HCT116 (cell line): ENCODE measurements at regions not wholly inside any gene's neighbourhood (a gene's known extent, or its start where the extent isn't known, plus 50 kb on each side); places are given as distances from the start of the nearest gene placed in this dataset. TPM values are rescaled to one million over a fixed set of nuclear protein-coding genes. Genes with fewer than 3 reads are reported as not detected.

ENCODE experiments used
- ATAC-seq: fragments of 200-7000 bp; cut with Tn5 transposase; 2 replicates; pipeline ENCODE4 v1.9.1; 2020; ENCODE audit warnings: mild to moderate bottlenecking, moderate library complexity
- BruUV-seq: library from RNA; stranded (reverse); fragments of 400-500 nt; replicated peaks from 2 replicates; lab custom pipeline; 2021; lab: Mats Ljungman, UMichigan
- CTCF ChIA-PET: fragments of 300-600 bp; sonication (Branson Sonifier 250); formaldehyde crosslinking; loops from one replicate; lab custom pipeline; 2021; ENCODE audit warnings: antibody characterized with exemption; lab: Charles Lee
- POLR2A ChIA-PET: fragments of 300-600, 350-600 bp; sonication (Branson Sonifier 250); formaldehyde crosslinking; loops from one replicate; lab custom pipeline; 2021; ENCODE audit warnings: antibody characterized with exemption; lab: Charles Lee
- RAD21 ChIA-PET, 2 experiments: fragments of 300-600 bp; sonication (Branson Sonifier 250); formaldehyde crosslinking; loops; one replicate each; lab custom pipeline; 2023; ENCODE audit warnings: low total read pairs in 2 of 2; ENCODE audit not compliant: uncharacterized antibody in 2 of 2, unreplicated experiment in 2 of 2, low non-redundant PET in 1 of 2; lab: Charles Lee
- DNase-seq: peaks from one replicate; pipeline ENCODE4 v3.0.0-alpha.2; 2010; ENCODE audit warnings: low read depth, low spot score
- H2AFZ ChIP-seq: fragments of 200-600 bp; shearing (Covaris generic), sonication (generic); 2 replicates; pipeline ENCODE4 v1.6.1; 2017; ENCODE audit warnings: low read depth, mixed run types, mixed read lengths, antibody characterized with exemption, low read length; ENCODE audit not compliant: poor library complexity, severe bottlenecking
- H3K27ac ChIP-seq: 2 replicates; pipeline ENCODE4 v1.5.1; 2012; ENCODE audit warnings: low read depth, low read length
- H3K27me3 ChIP-seq: fragments of 200-600 bp; sonication (generic); 2 replicates; pipeline ENCODE4 v1.6.1; 2016; ENCODE audit warnings: mixed run types, low read length, mixed read lengths; ENCODE audit not compliant: insufficient read depth
- H3K36me3 ChIP-seq, 2 experiments: fragments of 200-500 bp in 1 of 2; fragments of 200-600 bp in 1 of 2; sonication (Bioruptor generic) in 1 of 2; sonication (generic) in 1 of 2; 2 replicates each; pipeline versions ENCODE4 v1.5.1 to v1.6.1; 2014 to 2016; ENCODE audit warnings: low read length in 2 of 2, inconsistent platforms in 1 of 2, mixed read lengths in 1 of 2, mixed run types in 1 of 2; ENCODE audit not compliant: insufficient read depth in 2 of 2, control insufficient read depth in 1 of 2
- H3K4me1 ChIP-seq, 2 experiments: fragments of 200-600 bp in 1 of 2; sonication (generic) in 1 of 2; 2 replicates each; pipeline versions ENCODE4 v1.5.1 to v1.6.1; 2012 to 2017; ENCODE audit warnings: low read length in 2 of 2, inconsistent platforms in 1 of 2, mild to moderate bottlenecking in 1 of 2, mixed read lengths in 1 of 2, mixed run types in 1 of 2, moderate library complexity in 1 of 2; ENCODE audit not compliant: insufficient read depth in 2 of 2, control insufficient read depth in 1 of 2
- H3K4me2 ChIP-seq: fragments of 200-600 bp; sonication (generic); 2 replicates; pipeline ENCODE4 v1.6.1; 2017; ENCODE audit warnings: mixed run types, low read length, mixed read lengths
- H3K4me3 ChIP-seq, 2 experiments: fragments of 200-600 bp in 1 of 2; sonication (generic) in 1 of 2; replicated peaks in 1 of 2; 2 replicates each; pipeline ENCODE4 v1.5.1; 2011 to 2016; ENCODE audit warnings: low read length in 2 of 2, control low read depth in 1 of 2, low read depth in 1 of 2, mild to moderate bottlenecking in 1 of 2, mixed read lengths in 1 of 2, mixed run types in 1 of 2
- H3K79me2 ChIP-seq: fragments of 200-600 bp; sonication (generic); 2 replicates; pipeline ENCODE4 v1.6.1; 2017; ENCODE audit warnings: mild to moderate bottlenecking, mixed run types, low read length, moderate library complexity, mixed read lengths; ENCODE audit not compliant: insufficient read depth
- H3K9ac ChIP-seq: fragments of 200-600 bp; sonication (generic); 2 replicates; pipeline ENCODE4 v1.6.1; 2016; ENCODE audit warnings: low read length, mixed read lengths
- H3K9me2 ChIP-seq: fragments of 200-600 bp; sonication (generic), shearing (Covaris generic); 2 replicates; pipeline ENCODE4 v1.6.1; 2017; ENCODE audit warnings: mixed run types, mild to moderate bottlenecking, moderate library complexity; ENCODE audit not compliant: insufficient read depth
- H3K9me3 ChIP-seq, 2 experiments: fragments of 200-500 bp in 1 of 2; fragments of 200-600 bp in 1 of 2; sonication (Bioruptor generic) in 1 of 2; sonication (generic) in 1 of 2; 2 replicates each; pipeline ENCODE4 v1.6.1; 2014 to 2017; ENCODE audit warnings: low read length in 2 of 2, mixed read lengths in 2 of 2, inconsistent platforms in 1 of 2, low read depth in 1 of 2, mild to moderate bottlenecking in 1 of 2, mixed run types in 1 of 2, moderate library complexity in 1 of 2; ENCODE audit not compliant: control insufficient read depth in 1 of 2, insufficient read depth in 1 of 2
- H4K20me1 ChIP-seq: fragments of 200-600 bp; sonication (generic), shearing (Covaris generic); 2 replicates; pipeline ENCODE4 v1.6.1; 2017; ENCODE audit warnings: mixed run types, mild to moderate bottlenecking, moderate library complexity; ENCODE audit not compliant: insufficient read depth
- CEBPB ChIP-seq: IDR thresholded peaks from 2 replicates; pipeline ENCODE4 v1.6.1; 2012; ENCODE audit warnings: low read depth
- YY1 ChIP-seq: IDR thresholded peaks from 2 replicates; pipeline ENCODE4 v1.6.1; 2011; ENCODE audit warnings: low read length, low read depth, moderate library complexity, mild to moderate bottlenecking; ENCODE audit not compliant: insufficient replicate concordance; ENCODE audit errors: extremely low read depth
- intact Hi-C: fragments of 100-400 bp; cut with micrococcal nuclease; formaldehyde crosslinking; loops from 2 replicates; pipeline ENCODE4 v1.10.0; 2022
- microRNA-seq: library from miRNA; unstranded; fragments of <30 nt; microRNA quantifications from one replicate; pipeline ENCODE4, GENCODE V29; 2016; ENCODE audit warnings: borderline number of aligned reads
- TF ChIP-seq, protein P1 (sequence below), 3 experiments: fragments of 200-600 bp in 1 of 3; sonication (generic) in 1 of 3; IDR thresholded peaks in 2 of 3; conservative IDR thresholded peaks in 1 of 3; 2 replicates each; pipeline ENCODE4 v1.5.1; 2012 to 2017; ENCODE audit warnings: low read depth in 2 of 3, low read length in 2 of 3, antibody characterized with exemption in 1 of 3, borderline replicate concordance in 1 of 3, control low read depth in 1 of 3, mild to moderate bottlenecking in 1 of 3, mixed read lengths in 1 of 3, mixed run types in 1 of 3, moderate library complexity in 1 of 3; ENCODE audit not compliant: insufficient read depth in 1 of 3

DNA sequence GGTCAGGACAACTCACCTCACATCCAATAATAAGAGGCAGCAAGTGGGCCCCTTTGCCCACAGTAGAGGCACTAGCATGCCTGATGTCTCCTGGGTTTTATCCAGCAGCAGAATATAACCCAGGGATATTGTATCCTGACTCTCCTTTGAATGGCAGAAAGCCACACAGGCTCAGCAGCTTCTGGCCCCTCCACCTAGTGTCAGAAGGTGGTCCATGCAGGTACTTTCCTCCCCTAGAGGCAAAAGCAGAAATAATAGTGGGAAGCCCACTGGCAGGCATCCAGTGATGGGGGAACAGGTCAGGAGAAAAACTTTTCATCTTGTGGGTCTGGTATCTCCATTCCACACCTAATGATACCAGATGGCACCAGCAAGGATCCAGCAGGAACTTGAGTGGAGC lies 75.5 kb upstream of the IRS4 start:
- Histone ChIP-seq H3K9me2 (no peaks in the 10 kb centered on the region), H3K36me3 (no peaks in the 10 kb centered on the region), H4K20me1 (no peaks in the 10 kb centered on the region), H3K9ac (no peak overlapping the region), H3K4me2 (no peak overlapping the region), H3K79me2 (no peaks in the 10 kb centered on the region), H3K4me1 (no peaks in the 10 kb centered on the region), H3K4me3 (no peak overlapping the region), H3K27ac (no peak overlapping the region), H3K9me3 (no peaks in the 10 kb centered on the region), H2AFZ (no peak overlapping the region), H3K27me3 (no peaks in the 10 kb centered on the region)
- BruUV-seq = no TSS peak
- ChIA-PET RAD21 (no interaction called here), CTCF (no interaction called here), POLR2A (no interaction called here)
- DNase-seq = no peak
- ATAC-seq = peak; percentile 55; the same call in 1 of the 2 replicates
- intact Hi-C loops = no loop called here
- TF ChIP-seq CEBPB = no peak
- TF ChIP-seq, protein P1, sequence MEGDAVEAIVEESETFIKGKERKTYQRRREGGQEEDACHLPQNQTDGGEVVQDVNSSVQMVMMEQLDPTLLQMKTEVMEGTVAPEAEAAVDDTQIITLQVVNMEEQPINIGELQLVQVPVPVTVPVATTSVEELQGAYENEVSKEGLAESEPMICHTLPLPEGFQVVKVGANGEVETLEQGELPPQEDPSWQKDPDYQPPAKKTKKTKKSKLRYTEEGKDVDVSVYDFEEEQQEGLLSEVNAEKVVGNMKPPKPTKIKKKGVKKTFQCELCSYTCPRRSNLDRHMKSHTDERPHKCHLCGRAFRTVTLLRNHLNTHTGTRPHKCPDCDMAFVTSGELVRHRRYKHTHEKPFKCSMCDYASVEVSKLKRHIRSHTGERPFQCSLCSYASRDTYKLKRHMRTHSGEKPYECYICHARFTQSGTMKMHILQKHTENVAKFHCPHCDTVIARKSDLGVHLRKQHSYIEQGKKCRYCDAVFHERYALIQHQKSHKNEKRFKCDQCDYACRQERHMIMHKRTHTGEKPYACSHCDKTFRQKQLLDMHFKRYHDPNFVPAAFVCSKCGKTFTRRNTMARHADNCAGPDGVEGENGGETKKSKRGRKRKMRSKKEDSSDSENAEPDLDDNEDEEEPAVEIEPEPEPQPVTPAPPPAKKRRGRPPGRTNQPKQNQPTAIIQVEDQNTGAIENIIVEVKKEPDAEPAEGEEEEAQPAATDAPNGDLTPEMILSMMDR (IDR thresholded peaks at IDR 0.05 in 2 of 3, conservative IDR thresholded peaks at IDR 0.05 in 1 of 3; ENCODE audit: borderline replicate concordance in 1 of 3, insufficient read depth in 1 of 3, low read depth in 2 of 3, low read length in 2 of 3) = peak in 2 of 3 experiments; percentile 36 to 40; a peak in 3 of 6 replicates

- Histone ChIP-seq H3K9me3 (no peaks in the 10 kb centered on the region), H3K79me2 (no peaks in the 10 kb centered on the region), H3K9me2 (no peaks in the 10 kb centered on the region), H2AFZ (no peak overlapping the region), H3K4me3 (no peak overlapping the region), H3K27ac (no peak overlapping the region), H3K27me3 (no peaks in the 10 kb centered on the region), H3K4me1 (no peaks in the 10 kb centered on the region), H3K9ac (no peak overlapping the region), H4K20me1 (no peaks in the 10 kb centered on the region), H3K36me3 (no peaks in the 10 kb centered on the region), H3K4me2 (no peak overlapping the region)
- ChIA-PET CTCF (no interaction called here), POLR2A (no interaction called here), RAD21 (no interaction called here)
- no peak for TF ChIP-seq YY1
- TF ChIP-seq, protein P1 (IDR thresholded peaks at IDR 0.05 in 2 of 3, conservative IDR thresholded peaks at IDR 0.05 in 1 of 3; ENCODE audit: borderline replicate concordance in 1 of 3, insufficient read depth in 1 of 3, low read depth in 2 of 3, low read length in 2 of 3) = 0 out of 6 replicates have a peak, but pooled peaks of 1 of the 3 experiments have one; percentile 9
- no TSS peak for BruUV-seq
- DNase-seq (no peak), ATAC-seq (no peak)
- intact Hi-C loops = no loop called here
These were observed 58.9 kb upstream of the IRS4 start for GRCh38 chrX:108795240-108795639.

Small RNA genes lying in the stretch of these regions (microRNA-seq; reads per million reads assigned to microRNA genes)
- not detected for gene MIR6087
